HEK293 (cell line): ENCODE measurements at regions not wholly inside any gene's neighbourhood (a gene's known extent, or its start where the extent isn't known, plus 50 kb on each side); places are given as distances from the start of the nearest gene placed in this dataset.
A peak's percentile ranks its signal among the peaks of the same experiment; 100 is the strongest.
"Not testable (repeated sequence)": the region's sequence is repeated elsewhere in the genome, so short reads cannot be mapped to it uniquely, and the experiment has no call there.

Source experiments
- CTCF ChIA-PET: fragments of 350-600 bp; formaldehyde crosslinking; extraction: SDS; loops from one replicate; lab custom pipeline; 2021; ENCODE audit warnings: antibody characterized with exemption; lab: Yijun Ruan, JAX
- POLR2A ChIA-PET: fragments of 300-600 bp; formaldehyde crosslinking; extraction: SDS; loops from one replicate; lab custom pipeline; 2020; ENCODE audit warnings: antibody characterized with exemption, inconsistent platforms; lab: Yijun Ruan, JAX
- H3K27ac ChIP-seq: fragments of 200-500 bp; sonication (Bioruptor generic); 2 replicates; pipeline ENCODE4 v1.5.1; 2014; ENCODE audit warnings: low read depth, low read length, control low read depth, inconsistent platforms; ENCODE audit errors: extremely low read depth
- H3K36me3 ChIP-seq, 2 experiments: fragments of 200-500 bp in 1 of 2; sonication (Bioruptor generic) in 1 of 2; 1 replicate in 1 of 2; 2 replicates in 1 of 2; pipeline ENCODE4 v1.5.1; 2014 to 2017; ENCODE audit warnings: inconsistent platforms in 2 of 2, low read length in 2 of 2; ENCODE audit not compliant: control insufficient read depth in 2 of 2, insufficient read depth in 1 of 2
- H3K4me1 ChIP-seq: fragments of 200-500 bp; sonication (Bioruptor generic); 2 replicates; pipeline ENCODE4 v1.5.1; 2014; ENCODE audit warnings: mild to moderate bottlenecking, low read length, inconsistent platforms; ENCODE audit not compliant: control insufficient read depth, insufficient read depth
- H3K4me3 ChIP-seq: 2 replicates; pipeline ENCODE4 v1.5.1; 2011; ENCODE audit warnings: low read depth, mild to moderate bottlenecking, control low read depth, low read length, moderate library complexity
- H3K9me3 ChIP-seq: fragments of 200-500 bp; sonication (Bioruptor generic); 2 replicates; pipeline ENCODE4 v1.5.1; 2014; ENCODE audit warnings: low read depth, low read length, inconsistent platforms; ENCODE audit not compliant: control insufficient read depth, insufficient read depth
- BCL11B ChIP-seq: fragments of 450-650 bp; formaldehyde crosslinking; IDR thresholded peaks from 2 replicates; pipeline ENCODE4 v1.5.1; 2016; ENCODE audit warnings: low read depth, missing biosample characterization, missing genetic modification characterization
- ELK4 ChIP-seq: IDR thresholded peaks from 2 replicates; pipeline ENCODE4 v1.6.1; 2011; ENCODE audit warnings: mild to moderate bottlenecking, low read depth, low read length, borderline replicate concordance
- GFI1B ChIP-seq: fragments of 450-650 bp; formaldehyde crosslinking; IDR thresholded peaks from 2 replicates; pipeline ENCODE4 v1.5.1; 2016; ENCODE audit warnings: missing biosample characterization, missing genetic modification characterization
- INSM2 ChIP-seq: fragments of 450-650 bp; formaldehyde crosslinking; IDR thresholded peaks from 2 replicates; pipeline ENCODE4 v1.5.1; 2016; ENCODE audit warnings: missing biosample characterization, missing genetic modification characterization
- PRDM1 ChIP-seq: fragments of 450-650 bp; formaldehyde crosslinking; IDR thresholded peaks from 2 replicates; pipeline ENCODE4; 2016; ENCODE audit warnings: missing biosample characterization, missing genetic modification characterization
- PRDM4 ChIP-seq: fragments of 450-650 bp; formaldehyde crosslinking; IDR thresholded peaks from 2 replicates; pipeline ENCODE4 v1.5.1; 2017; ENCODE audit warnings: missing biosample characterization, missing genetic modification characterization
- SCRT1 ChIP-seq: fragments of 450-650 bp; formaldehyde crosslinking; IDR thresholded peaks from 2 replicates; pipeline ENCODE4 v1.5.1; 2016; ENCODE audit warnings: missing biosample characterization, missing genetic modification characterization, borderline replicate concordance
- SP2 ChIP-seq: fragments of 450-650 bp; formaldehyde crosslinking; IDR thresholded peaks from 2 replicates; pipeline ENCODE4 v1.5.1; 2016; ENCODE audit warnings: missing biosample characterization, missing genetic modification characterization
- ZBTB44 ChIP-seq: fragments of 450-650 bp; IDR thresholded peaks from 2 replicates; pipeline ENCODE4 v1.5.1; 2018; ENCODE audit warnings: missing biosample characterization, mild to moderate bottlenecking, missing genetic modification characterization
- ZNF146 ChIP-seq: fragments of 450-650 bp; formaldehyde crosslinking; IDR thresholded peaks from 2 replicates; pipeline ENCODE4 v1.5.1; 2016; ENCODE audit warnings: missing biosample characterization, missing genetic modification characterization
- ZNF157 ChIP-seq: fragments of 450-650 bp; formaldehyde crosslinking; IDR thresholded peaks from 2 replicates; pipeline ENCODE4 v1.5.1; 2016; ENCODE audit warnings: missing biosample characterization, missing genetic modification characterization
- ZNF23 ChIP-seq: fragments of 450-650 bp; formaldehyde crosslinking; IDR thresholded peaks from 2 replicates; pipeline ENCODE4 v1.5.1; 2016; ENCODE audit warnings: missing biosample characterization, missing genetic modification characterization, borderline replicate concordance
- ZNF248 ChIP-seq: fragments of 450-650 bp; formaldehyde crosslinking; IDR thresholded peaks from 2 replicates; pipeline ENCODE4 v1.5.1; 2017; ENCODE audit warnings: missing biosample characterization, missing genetic modification characterization
- ZNF280D ChIP-seq: fragments of 450-650 bp; formaldehyde crosslinking; IDR thresholded peaks from 2 replicates; pipeline ENCODE4 v1.5.1; 2016; ENCODE audit warnings: missing biosample characterization, missing genetic modification characterization
- ZNF514 ChIP-seq: fragments of 450-650 bp; formaldehyde crosslinking; IDR thresholded peaks from 2 replicates; pipeline ENCODE4 v1.5.1; 2016; ENCODE audit warnings: missing biosample characterization, missing genetic modification characterization
- ZNF529 ChIP-seq: fragments of 450-650 bp; formaldehyde crosslinking; IDR thresholded peaks from 2 replicates; pipeline ENCODE4 v1.5.1; 2017; ENCODE audit warnings: missing genetic modification characterization, missing biosample characterization; ENCODE audit not compliant: insufficient replicate concordance
- ZNF549 ChIP-seq: fragments of 450-650 bp; IDR thresholded peaks from 2 replicates; pipeline ENCODE4 v1.5.1; 2018; ENCODE audit warnings: missing biosample characterization, missing genetic modification characterization, mild to moderate bottlenecking, inconsistent platforms, moderate library complexity
- ZNF585B ChIP-seq: fragments of 450-650 bp; formaldehyde crosslinking; IDR thresholded peaks from 2 replicates; pipeline ENCODE4 v1.5.1; 2016; ENCODE audit warnings: missing biosample characterization, missing genetic modification characterization
- ZNF610 ChIP-seq: fragments of 450-650 bp; formaldehyde crosslinking; IDR thresholded peaks from 2 replicates; pipeline ENCODE4 v1.5.1; 2016; ENCODE audit warnings: missing biosample characterization, missing genetic modification characterization, borderline replicate concordance
- ZNF747 ChIP-seq: fragments of 450-650 bp; formaldehyde crosslinking; IDR thresholded peaks from 2 replicates; pipeline ENCODE4 v1.5.1; 2016; ENCODE audit warnings: missing biosample characterization, missing genetic modification characterization
- ZNF785 ChIP-seq: fragments of 450-650 bp; formaldehyde crosslinking; IDR thresholded peaks from 2 replicates; pipeline ENCODE4 v1.5.1; 2016; ENCODE audit warnings: missing biosample characterization, missing genetic modification characterization

GRCh38 chrX:1023676-1024075, 188.8 kb downstream of the CRLF2 start:
- Histone ChIP-seq H3K36me3 (no peaks in the 10 kb centered on the region), H3K4me3 (no peak overlapping the region), H3K9me3 (peaks cover 3% of the 10 kb centered on the region), H3K27ac (no peak overlapping the region), H3K4me1 (no peaks in the 10 kb centered on the region)
- CTCF ChIA-PET: no interaction called here
- TF ChIP-seq ZNF514 (no peak), ZNF157 (tag by site-specific recombination) (no peak), SP2 (tag by site-specific recombination) (no peak), BCL11B (tag by site-specific recombination) (no peak), ZNF248 (tag by site-specific recombination) (no peak), INSM2 (tag by site-specific recombination) (no peak), ZNF585B (no peak), ZNF610 (no peak), ZNF785 (tag by site-specific recombination) (no peak), ZNF549 (tag by site-specific recombination) (no peak), PRDM4 (tag by site-specific recombination) (no peak), ZBTB44 (tag by site-specific recombination) (no peak), ZNF23 (tag by site-specific recombination) (no peak), GFI1B (no peak), ELK4 (no peak), SCRT1 (no peak), ZNF529 (tag by site-specific recombination) (no peak), ZNF747 (tag by site-specific recombination) (no peak), PRDM1 (tag by site-specific recombination) (no peak)
- POLR2A ChIA-PET: no interaction called here

GRCh38 chrX:1021314-1021993, 191.0 kb downstream of the CRLF2 start:
- H3K4me3 ChIP-seq, POLR2A ChIA-PET, H3K9me3 ChIP-seq, CTCF ChIA-PET, H3K27ac ChIP-seq, H3K4me1 ChIP-seq, H3K36me3 ChIP-seq: not testable (repeated sequence)
- TF ChIP-seq ZNF146 (tag by site-specific recombination) (peak; percentile 40; the same call in 1 of the 2 replicates), ZNF280D (tag by site-specific recombination) (peak; percentile 31; the same call in 1 of the 2 replicates)
